22Rv1 (cell line): ENCODE measurements at regions not wholly inside any gene's neighbourhood (a gene's known extent, or its start where the extent isn't known, plus 50 kb on each side); places are given as distances from the start of the nearest gene placed in this dataset.

ENCODE experiments used
- ZFX ChIP-seq: fragments of 450-650 bp; IDR thresholded peaks from 2 replicates; pipeline ENCODE4 v1.6.1; 2017; ENCODE audit warnings: antibody characterized with exemption, borderline replicate concordance
- TF ChIP-seq, protein P1 (sequence below): fragments of 450-650 bp; IDR thresholded peaks from 2 replicates; pipeline ENCODE4 v1.5.1; 2017; ENCODE audit warnings: mild to moderate bottlenecking

DNA sequence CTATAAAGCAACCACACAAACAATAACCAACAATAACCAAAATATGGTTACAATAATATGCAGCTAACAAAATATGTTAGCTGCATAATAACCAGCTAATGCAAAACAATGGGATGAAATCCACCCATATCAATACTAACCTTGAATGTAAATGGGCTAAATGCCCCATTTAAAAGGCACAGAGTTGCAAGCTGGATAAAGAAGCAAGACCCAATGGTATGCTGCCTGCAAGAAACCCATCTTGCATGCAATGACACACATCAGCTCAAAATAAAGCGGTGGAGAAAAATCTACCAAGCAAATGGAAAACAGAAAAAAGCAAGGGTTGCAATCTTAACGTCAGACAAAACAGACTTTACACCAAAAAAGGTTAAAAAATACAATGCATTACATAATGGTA is 316.5 kb upstream of the NR5A2 start:
- TF ChIP-seq, protein P1, sequence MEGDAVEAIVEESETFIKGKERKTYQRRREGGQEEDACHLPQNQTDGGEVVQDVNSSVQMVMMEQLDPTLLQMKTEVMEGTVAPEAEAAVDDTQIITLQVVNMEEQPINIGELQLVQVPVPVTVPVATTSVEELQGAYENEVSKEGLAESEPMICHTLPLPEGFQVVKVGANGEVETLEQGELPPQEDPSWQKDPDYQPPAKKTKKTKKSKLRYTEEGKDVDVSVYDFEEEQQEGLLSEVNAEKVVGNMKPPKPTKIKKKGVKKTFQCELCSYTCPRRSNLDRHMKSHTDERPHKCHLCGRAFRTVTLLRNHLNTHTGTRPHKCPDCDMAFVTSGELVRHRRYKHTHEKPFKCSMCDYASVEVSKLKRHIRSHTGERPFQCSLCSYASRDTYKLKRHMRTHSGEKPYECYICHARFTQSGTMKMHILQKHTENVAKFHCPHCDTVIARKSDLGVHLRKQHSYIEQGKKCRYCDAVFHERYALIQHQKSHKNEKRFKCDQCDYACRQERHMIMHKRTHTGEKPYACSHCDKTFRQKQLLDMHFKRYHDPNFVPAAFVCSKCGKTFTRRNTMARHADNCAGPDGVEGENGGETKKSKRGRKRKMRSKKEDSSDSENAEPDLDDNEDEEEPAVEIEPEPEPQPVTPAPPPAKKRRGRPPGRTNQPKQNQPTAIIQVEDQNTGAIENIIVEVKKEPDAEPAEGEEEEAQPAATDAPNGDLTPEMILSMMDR, result no peak
- no peak for TF ChIP-seq ZFX
